Effector memory CD8-positive, alpha-beta T cell (primary cell): ENCODE measurements at regions not wholly inside any gene's neighbourhood (a gene's known extent, or its start where the extent isn't known, plus 50 kb on each side); places are given as distances from the start of the nearest gene placed in this dataset.
"Not testable (repeated sequence)": the region's sequence is repeated elsewhere in the genome, so short reads cannot be mapped to it uniquely, and the experiment has no call there.

Source experiments
- ATAC-seq: fragments of 150-1000 bp; cut with Tn5 transposase; replicated peaks from 2 replicates; pipeline ENCODE4 v1.10.0; 2021; ENCODE audit warnings: mild to moderate bottlenecking, moderate library complexity
- DNase-seq, 3 experiments: peaks; one replicate each; pipeline ENCODE4 v3.0.0; 2021
- H3K27ac Mint-ChIP-seq, 2 donors: one replicate each; pipeline ENCODE4 v1.8.0; 2022; ENCODE audit warnings: mild to moderate bottlenecking in 2 of 2, mixed read lengths in 2 of 2, moderate library complexity in 2 of 2
- H3K27me3 Mint-ChIP-seq, 2 donors: one replicate each; pipeline ENCODE4 v1.8.0; 2022; ENCODE audit warnings: mixed read lengths in 2 of 2
- H3K36me3 Mint-ChIP-seq: one replicate; pipeline ENCODE4 v1.8.0; 2022; ENCODE audit warnings: mild to moderate bottlenecking, moderate library complexity, mixed read lengths; ENCODE audit not compliant: insufficient read depth
- H3K4me1 Mint-ChIP-seq, 2 donors: one replicate each; pipeline ENCODE4 v1.8.0; 2022; ENCODE audit warnings: low read depth in 2 of 2, mixed read lengths in 2 of 2
- H3K4me3 Mint-ChIP-seq, 2 donors: one replicate each; pipeline ENCODE4 v1.8.0; 2022; ENCODE audit warnings: mild to moderate bottlenecking in 2 of 2, mixed read lengths in 2 of 2, moderate library complexity in 2 of 2
- H3K9me3 Mint-ChIP-seq, 2 donors: one replicate each; pipeline ENCODE4 v1.8.0; 2022; ENCODE audit warnings: mixed read lengths in 2 of 2

DNA sequence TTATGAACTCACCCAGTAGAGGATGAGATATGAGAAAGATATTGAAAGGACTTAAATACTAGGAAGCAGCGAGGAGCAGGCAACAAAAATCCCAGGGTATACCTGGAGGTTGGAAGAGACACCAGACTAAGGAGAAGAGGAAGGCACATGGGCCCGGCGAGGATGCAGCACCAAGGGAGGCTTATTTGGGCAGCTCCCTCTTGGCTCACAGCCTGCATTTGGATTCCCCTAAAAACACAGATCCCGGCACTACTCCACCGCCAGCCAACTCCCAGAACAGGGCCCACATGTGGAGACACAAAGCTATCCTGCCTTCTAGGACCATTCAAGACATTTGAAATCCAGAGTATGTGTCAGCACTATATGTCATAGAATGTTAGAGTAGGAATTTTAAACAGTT lies 199.8 kb upstream of the FBXL7 start:
- no peak for DNase-seq
- H3K27me3 Mint-ChIP-seq: no peaks in the 10 kb centered on the region
- no peak overlapping the region for H3K27ac Mint-ChIP-seq
- H3K9me3 Mint-ChIP-seq: peaks cover 6 to 14% of the 10 kb centered on the region in 2 donors
- no peaks in the 10 kb centered on the region for H3K4me1 Mint-ChIP-seq
- ATAC-seq: no peak
- H3K4me3 Mint-ChIP-seq: no peak overlapping the region
- H3K36me3 Mint-ChIP-seq: no peaks in the 10 kb centered on the region

DNA sequence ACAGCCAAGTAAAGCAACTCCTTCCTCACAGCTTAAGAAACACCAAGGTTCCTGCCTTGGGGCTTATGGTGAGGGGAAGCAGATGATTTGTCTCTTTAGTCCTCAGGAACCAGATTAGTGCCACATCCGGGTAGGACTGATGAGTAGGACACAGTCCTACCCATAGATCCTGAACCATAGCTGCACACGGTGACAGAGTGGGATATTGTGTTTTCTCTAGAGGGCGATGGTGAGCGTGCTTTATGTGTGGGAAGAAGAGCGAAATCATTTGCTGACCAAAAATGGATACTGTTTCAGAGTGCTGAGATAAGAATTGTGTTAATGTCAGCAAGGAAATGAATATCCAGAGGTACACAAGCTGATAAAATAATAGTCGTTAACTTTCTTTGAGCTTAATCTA lies 209.0 kb upstream of the FBXL7 start:
- H3K36me3 Mint-ChIP-seq: no peaks in the 10 kb centered on the region
- no peak for DNase-seq
- no peaks in the 10 kb centered on the region for H3K4me1 Mint-ChIP-seq
- no peaks in the 10 kb centered on the region for H3K27me3 Mint-ChIP-seq
- H3K27ac Mint-ChIP-seq: no peak overlapping the region
- H3K9me3 Mint-ChIP-seq: peaks cover 3 to 7% of the 10 kb centered on the region in 2 donors
- H3K4me3 Mint-ChIP-seq: no peak overlapping the region
- no peak for ATAC-seq

DNA sequence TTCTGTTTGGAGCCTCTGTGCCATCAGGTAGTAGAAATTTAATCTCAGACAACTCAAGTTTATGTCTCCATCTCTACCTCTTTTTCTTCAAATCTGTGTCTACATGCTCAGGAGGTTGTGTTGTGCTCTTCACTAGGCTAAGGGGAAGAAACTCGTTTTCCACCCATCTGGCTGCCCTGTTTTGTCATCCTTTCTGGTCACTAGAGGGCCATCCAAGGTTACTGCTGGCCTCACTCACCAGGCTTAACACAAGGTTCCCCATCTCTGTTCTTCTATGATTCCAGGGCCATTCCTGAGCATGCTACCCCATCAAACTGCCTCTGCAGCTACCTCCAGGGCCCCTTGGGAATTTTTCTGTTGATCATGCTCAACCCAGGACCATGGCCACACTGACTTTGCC lies 213.3 kb upstream of the FBXL7 start:
- Mint-ChIP-seq H3K27ac (no peak overlapping the region), H3K36me3 (peaks cover 2% of the 10 kb centered on the region), H3K27me3 (no peaks in the 10 kb centered on the region), H3K9me3 (peaks cover 5 to 14% of the 10 kb centered on the region in 2 donors), H3K4me1 (no peaks in the 10 kb centered on the region), H3K4me3 (no peak overlapping the region)
- ATAC-seq: no peak
- no peak for DNase-seq

DNA sequence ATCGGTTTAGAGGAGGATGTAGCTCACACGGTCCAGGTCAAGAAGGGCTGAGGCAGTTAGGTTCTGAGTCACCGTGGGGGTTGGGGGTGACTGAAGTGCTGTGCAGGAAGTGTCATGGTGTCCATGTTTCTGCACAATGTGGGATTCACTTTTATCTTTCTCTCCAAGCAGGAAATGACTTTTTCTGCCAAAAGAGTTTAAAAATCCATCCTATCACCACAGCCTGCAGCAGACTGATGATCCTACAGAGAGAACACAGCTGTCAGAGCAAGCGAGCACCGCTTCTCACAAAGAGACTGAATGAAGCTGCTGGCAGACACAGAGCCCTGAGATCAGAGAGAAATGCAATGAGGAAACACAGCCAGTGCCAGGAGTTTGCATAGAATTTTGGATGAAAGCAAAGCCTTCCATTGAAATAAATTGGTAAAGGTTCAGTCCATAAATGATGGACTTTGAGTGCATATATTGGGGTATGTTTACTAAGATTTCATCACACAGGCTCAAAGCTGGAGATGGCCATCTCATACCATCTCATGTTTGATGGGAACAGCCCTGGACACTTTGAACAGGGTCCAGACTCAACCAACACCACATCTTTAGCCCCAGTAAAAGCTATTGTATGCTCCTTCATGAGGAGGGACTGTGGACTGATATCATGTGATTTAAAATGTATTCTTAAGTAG lies 213.9 kb upstream of the FBXL7 start:
- DNase-seq: no peak
- Mint-ChIP-seq H3K27ac (no peak overlapping the region), H3K27me3 (no peaks in the 10 kb centered on the region), H3K4me1 (no peaks in the 10 kb centered on the region), H3K4me3 (no peak overlapping the region), H3K9me3 (peaks cover 7 to 14% of the 10 kb centered on the region in 2 donors), H3K36me3 (peaks cover 2% of the 10 kb centered on the region)
- ATAC-seq: no peak

DNA sequence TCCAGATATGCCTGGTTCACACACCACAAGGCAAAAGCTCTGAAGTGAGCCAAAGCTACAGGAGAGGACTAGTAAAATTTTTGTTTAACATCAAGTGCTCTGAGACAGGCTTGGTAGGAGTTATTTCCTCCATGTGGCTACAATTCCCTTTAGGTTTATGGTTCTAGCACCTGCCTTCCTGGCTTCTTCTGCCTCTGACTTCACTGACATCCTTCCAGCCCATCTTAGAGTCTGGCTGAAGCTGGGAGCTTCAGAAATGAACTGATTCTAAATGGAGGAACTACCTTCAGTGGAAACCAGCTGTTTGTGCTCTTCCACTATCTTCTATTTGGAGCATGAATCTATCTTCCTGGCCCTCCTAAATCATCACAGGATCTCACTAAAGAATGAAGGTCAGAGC lies 215.3 kb upstream of the FBXL7 start:
- H3K4me3 Mint-ChIP-seq: no peak overlapping the region
- no peak for DNase-seq
- no peaks in the 10 kb centered on the region for H3K27me3 Mint-ChIP-seq
- ATAC-seq: no peak
- peaks cover 2% of the 10 kb centered on the region for H3K36me3 Mint-ChIP-seq
- H3K4me1 Mint-ChIP-seq: no peaks in the 10 kb centered on the region
- H3K27ac Mint-ChIP-seq: no peak overlapping the region
- peaks cover 8 to 13% of the 10 kb centered on the region in 2 donors for H3K9me3 Mint-ChIP-seq

DNA sequence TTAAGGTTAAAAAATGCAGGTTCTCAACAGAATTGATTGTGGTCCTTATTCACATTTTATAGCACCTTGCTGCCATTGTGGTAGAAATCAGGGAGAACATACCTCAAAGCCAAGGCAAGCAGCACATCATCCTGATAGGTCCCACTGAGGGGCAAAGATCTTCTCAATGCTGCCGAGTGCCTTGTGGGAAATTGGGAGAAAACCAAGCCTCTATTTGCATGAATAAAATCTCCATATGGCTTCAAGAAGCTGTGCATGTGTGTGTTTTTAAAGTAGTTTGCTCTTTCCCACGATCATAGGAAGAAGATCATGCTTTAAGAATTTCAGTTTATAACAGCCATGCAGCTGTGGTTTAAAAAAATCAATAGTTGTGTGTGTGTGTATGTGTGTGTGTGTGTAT lies 216.9 kb upstream of the FBXL7 start:
- Mint-ChIP-seq H3K27me3 (no peaks in the 10 kb centered on the region), H3K36me3 (peaks cover 2% of the 10 kb centered on the region), H3K9me3 (peaks cover 8 to 9% of the 10 kb centered on the region in 2 donors), H3K4me3 (no peak overlapping the region), H3K27ac (no peak overlapping the region), H3K4me1 (no peaks in the 10 kb centered on the region)
- DNase-seq: no peak
- ATAC-seq: no peak

DNA sequence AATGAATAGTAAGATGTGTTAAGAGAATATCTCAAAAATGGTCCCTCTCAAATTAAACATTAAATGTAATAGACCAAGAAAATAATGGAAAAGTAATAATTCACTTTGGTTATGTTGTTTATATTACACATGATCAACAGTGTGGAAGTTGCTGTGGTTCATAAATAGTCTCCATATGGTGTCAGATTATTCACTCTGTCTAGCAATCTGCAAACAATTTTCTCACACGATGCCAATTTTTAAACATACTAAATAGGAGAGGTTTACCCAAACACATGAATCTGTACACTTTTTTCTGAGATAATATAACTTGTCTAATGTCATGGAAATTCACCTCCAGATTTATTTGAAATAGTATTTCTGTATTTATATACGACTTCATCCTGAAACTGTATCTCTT lies 217.4 kb upstream of the FBXL7 start:
- Mint-ChIP-seq H3K36me3 (peaks cover 2% of the 10 kb centered on the region), H3K27me3 (no peaks in the 10 kb centered on the region), H3K27ac (no peak overlapping the region), H3K4me1 (no peaks in the 10 kb centered on the region), H3K9me3 (peaks cover 8 to 9% of the 10 kb centered on the region in 2 donors), H3K4me3 (no peak overlapping the region)
- ATAC-seq (no peak), DNase-seq (no peak)

DNA sequence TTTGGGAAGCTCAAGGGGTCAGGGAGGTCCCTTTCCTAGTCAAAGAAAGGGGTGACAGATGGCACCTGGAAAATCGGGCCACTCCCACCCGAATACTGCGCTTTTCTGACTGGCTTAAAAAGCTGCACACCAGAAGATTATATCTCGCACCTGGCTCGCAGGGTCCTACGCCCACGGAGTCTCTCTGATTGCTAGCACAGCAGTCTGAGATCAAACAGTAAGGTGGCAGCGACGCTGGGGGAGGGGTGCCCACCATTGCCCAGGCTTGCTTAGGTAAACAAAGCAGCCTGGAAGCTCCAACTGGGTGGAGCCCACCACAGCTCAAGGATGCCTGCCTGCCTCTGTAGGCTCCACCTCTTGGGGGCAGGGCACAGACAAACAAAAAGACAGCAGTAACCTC lies 228.4 kb upstream of the FBXL7 start:
- H3K9me3 Mint-ChIP-seq, DNase-seq, H3K27me3 Mint-ChIP-seq, ATAC-seq, H3K4me3 Mint-ChIP-seq, H3K27ac Mint-ChIP-seq, H3K36me3 Mint-ChIP-seq, H3K4me1 Mint-ChIP-seq: not testable (repeated sequence)

DNA sequence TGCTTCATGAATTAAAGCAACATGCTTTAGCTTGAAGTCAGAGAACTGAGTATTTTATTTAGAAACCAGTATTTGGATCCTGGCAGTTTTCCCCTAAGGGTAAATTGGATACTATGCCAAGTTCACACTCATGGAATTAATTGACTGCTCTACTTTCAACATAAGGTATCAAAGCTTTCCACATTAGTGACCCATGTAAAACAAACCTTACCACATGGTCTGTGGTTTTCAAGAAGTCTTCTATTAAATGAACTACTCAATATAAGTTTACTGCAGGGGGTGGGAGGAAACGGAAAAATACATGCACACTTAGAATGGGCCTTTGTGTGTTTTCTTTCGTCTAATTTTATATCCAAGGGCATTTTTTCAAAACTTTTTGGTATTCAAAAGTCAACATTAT lies 232.0 kb upstream of the FBXL7 start:
- H3K36me3 Mint-ChIP-seq: no peaks in the 10 kb centered on the region
- H3K9me3 Mint-ChIP-seq: peaks cover 7 to 10% of the 10 kb centered on the region in 2 donors
- H3K4me1 Mint-ChIP-seq: no peaks in the 10 kb centered on the region
- no peaks in the 10 kb centered on the region for H3K27me3 Mint-ChIP-seq
- DNase-seq (no peak), ATAC-seq (no peak)
- no peak overlapping the region for H3K27ac Mint-ChIP-seq
- no peak overlapping the region for H3K4me3 Mint-ChIP-seq

DNA sequence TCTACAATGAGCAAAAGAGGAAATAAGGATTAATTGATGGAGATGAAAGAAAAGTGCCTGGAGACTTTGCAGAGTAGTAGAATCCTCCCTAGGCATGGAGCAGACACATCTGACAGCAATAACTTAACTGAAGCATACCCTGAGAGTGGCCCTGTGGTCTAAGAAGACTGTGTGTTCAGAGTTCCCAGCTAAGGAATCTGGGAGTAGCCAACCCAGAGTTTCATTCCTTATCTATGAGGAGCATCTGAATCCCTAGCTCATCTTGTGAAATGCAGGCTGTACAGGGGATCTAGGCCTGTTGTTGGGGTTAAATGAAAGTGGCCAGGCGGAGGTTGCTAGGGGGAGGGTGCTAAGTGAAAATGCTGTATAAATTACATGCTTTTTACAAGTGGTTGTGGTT lies 233.1 kb upstream of the FBXL7 start:
- Mint-ChIP-seq H3K4me1 (no peaks in the 10 kb centered on the region), H3K4me3 (no peak overlapping the region), H3K9me3 (peaks cover 7 to 10% of the 10 kb centered on the region in 2 donors), H3K36me3 (no peaks in the 10 kb centered on the region), H3K27ac (no peak overlapping the region), H3K27me3 (no peaks in the 10 kb centered on the region)
- ATAC-seq (no peak), DNase-seq (no peak)

DNA sequence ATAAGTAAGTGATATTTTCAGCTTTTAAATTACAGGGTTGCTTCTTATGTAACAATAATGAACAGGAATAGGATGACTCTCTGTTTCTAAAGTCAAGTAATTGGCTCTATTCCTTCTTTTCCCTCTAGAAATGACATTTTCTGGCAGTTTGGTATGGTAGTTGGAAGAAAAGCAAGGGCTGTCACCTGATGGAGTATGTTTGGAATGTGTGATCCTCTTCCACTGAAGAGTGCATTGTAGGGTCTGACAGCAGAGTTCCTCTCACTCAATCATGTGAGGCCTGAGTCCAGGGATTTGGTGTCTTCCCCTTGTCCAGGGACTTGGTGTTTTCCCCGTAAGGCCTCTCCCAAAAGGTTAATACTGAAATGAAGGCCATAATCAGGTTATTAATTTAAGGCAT lies 233.8 kb upstream of the FBXL7 start:
- Mint-ChIP-seq H3K4me1 (no peaks in the 10 kb centered on the region), H3K36me3 (no peaks in the 10 kb centered on the region), H3K4me3 (no peak overlapping the region), H3K27me3 (no peaks in the 10 kb centered on the region), H3K27ac (no peak overlapping the region), H3K9me3 (peaks cover 7 to 10% of the 10 kb centered on the region in 2 donors)
- no peak for DNase-seq
- no peak for ATAC-seq

DNA sequence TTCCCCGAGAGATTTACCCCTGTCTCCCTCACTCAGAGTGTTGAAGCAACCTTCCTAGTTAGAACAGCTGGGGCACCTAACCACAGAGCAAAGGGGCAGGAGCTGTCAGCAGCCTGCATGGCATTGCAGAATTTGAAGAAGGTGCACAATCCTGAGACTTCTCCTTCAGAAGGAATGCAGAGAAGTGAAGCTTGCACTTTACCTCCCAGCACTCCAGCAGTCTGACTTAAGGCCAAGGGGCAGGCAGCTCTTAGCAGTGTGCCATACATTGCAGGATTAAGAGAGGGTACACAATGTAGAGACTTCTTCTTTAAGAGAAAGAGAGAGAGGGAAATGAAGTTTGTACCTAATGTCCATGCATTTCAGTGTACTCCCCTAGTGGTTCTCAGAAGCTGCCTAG lies 236.0 kb upstream of the FBXL7 start:
- H3K36me3 Mint-ChIP-seq: no peaks in the 10 kb centered on the region
- DNase-seq: no peak
- H3K27me3 Mint-ChIP-seq: no peaks in the 10 kb centered on the region
- H3K4me1 Mint-ChIP-seq: no peaks in the 10 kb centered on the region
- ATAC-seq: no peak
- H3K9me3 Mint-ChIP-seq: peaks cover 6 to 8% of the 10 kb centered on the region in 2 donors
- no peak overlapping the region for H3K27ac Mint-ChIP-seq
- no peak overlapping the region for H3K4me3 Mint-ChIP-seq

DNA sequence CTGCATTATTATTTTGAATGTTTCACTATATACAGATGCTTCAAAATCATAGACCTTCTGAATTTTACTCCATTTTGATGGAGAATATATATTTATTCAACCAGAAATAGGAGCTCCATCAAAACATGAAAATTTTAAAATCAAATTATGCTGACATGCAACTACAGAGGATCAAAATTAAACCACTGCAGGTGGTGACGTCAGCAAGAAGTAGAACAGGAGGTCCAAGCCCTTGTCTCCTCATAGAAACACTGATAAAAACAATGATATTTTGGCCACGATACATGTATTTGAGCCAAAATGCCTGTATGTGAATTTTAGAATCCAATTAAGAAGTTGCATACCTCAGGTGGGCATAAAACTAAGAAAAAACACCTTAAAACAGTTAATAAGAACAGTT lies 236.6 kb upstream of the FBXL7 start:
- Mint-ChIP-seq H3K4me3 (no peak overlapping the region), H3K36me3 (no peaks in the 10 kb centered on the region), H3K4me1 (no peaks in the 10 kb centered on the region), H3K27me3 (no peaks in the 10 kb centered on the region), H3K9me3 (peaks cover 1 to 4% of the 10 kb centered on the region in 2 donors), H3K27ac (no peak overlapping the region)
- DNase-seq (no peak), ATAC-seq (no peak)

DNA sequence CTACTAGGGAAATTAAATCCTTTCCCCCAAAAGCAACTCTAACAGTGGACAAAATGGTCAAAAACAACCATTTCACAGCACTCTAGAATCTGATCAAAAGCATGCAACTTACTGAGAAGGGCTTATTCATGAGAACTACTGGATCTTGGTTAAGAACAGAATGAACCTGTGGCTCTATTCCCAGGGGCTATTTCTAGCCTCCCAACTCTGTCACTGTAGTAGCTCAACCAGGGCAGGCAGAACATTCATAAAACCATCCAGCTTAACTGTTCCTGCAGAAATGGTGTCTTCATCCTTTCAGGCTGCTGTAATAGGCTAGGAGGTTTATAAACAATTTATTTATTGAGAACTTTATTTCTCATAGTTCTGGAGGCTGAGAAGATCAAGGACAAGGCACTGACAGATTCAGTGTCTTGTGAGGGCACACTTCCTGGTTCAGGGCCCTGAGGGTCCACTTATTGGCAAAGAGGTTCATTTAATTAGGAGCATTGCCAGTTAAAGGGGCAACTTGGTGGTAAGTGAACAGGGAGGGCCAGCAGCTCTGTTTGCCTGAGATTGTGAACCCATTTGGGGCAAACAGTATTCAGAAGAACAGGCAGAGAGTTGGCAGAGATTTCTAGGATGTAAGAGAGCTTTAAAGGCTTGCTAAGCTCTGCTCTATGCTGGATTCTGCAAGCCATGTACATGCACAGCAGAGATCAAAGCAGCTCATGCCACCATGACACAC lies 238.5 kb upstream of the FBXL7 start:
- H3K4me3 Mint-ChIP-seq: no peak overlapping the region
- H3K4me1 Mint-ChIP-seq: no peaks in the 10 kb centered on the region
- no peak for DNase-seq
- H3K27ac Mint-ChIP-seq: no peak overlapping the region
- no peaks in the 10 kb centered on the region for H3K36me3 Mint-ChIP-seq
- no peaks in the 10 kb centered on the region for H3K27me3 Mint-ChIP-seq
- ATAC-seq: no peak
- peaks cover 0 to 4% of the 10 kb centered on the region in 2 donors for H3K9me3 Mint-ChIP-seq
